ENCODE measurements at regions not wholly inside any gene's neighbourhood (a gene's known extent, or its start where the extent isn't known, plus 50 kb on each side); places are given as distances from the start of the nearest gene placed in this dataset.

- Histone ChIP-seq H3K4me2 (ENCODE audit: insufficient read depth, low read length) (no peak overlapping the region), H3K79me2 (ENCODE audit: insufficient read depth, low read length) (no peaks in the 10 kb centered on the region), H3K4me3 (ENCODE audit: low read depth in 1 of 2, low read length in 2 of 2) (no peak overlapping the region), H4K20me1 (ENCODE audit: insufficient read depth, low read length) (no peaks in the 10 kb centered on the region), H3K9ac (ENCODE audit: low read depth, low read length) (no peak overlapping the region), H3K27me3 (ENCODE audit: insufficient read depth, low read length, poor library complexity) (no peaks in the 10 kb centered on the region), H3K36me3 (ENCODE audit: insufficient read depth, low read length) (no peaks in the 10 kb centered on the region), H3K9me3 (ENCODE audit: insufficient read depth, low read length, severe bottlenecking) (no peaks in the 10 kb centered on the region), H2AFZ (ENCODE audit: low read depth, low read length) (no peak overlapping the region), H3K4me1 (ENCODE audit: insufficient read depth, low read length) (no peaks in the 10 kb centered on the region), H3K27ac (ENCODE audit: low read length) (no peak overlapping the region)
- DNase-seq (no peak), ATAC-seq (ENCODE audit: insufficient read depth, low read depth) (no peak)
- no peak for TF ChIP-seq CTCF (IDR thresholded peaks at IDR 0.05; ENCODE audit: borderline replicate concordance, extremely low read depth, low read length, poor library complexity, severe bottlenecking)
- no peak for TF ChIP-seq EZH2 (IDR thresholded peaks at IDR 0.05; ENCODE audit: borderline replicate concordance, low read depth, low read length, severe bottlenecking)
These were observed 103.9 kb upstream of the CBLN2 start for GRCh38 chr18:72648079-72648478.

- no peak overlapping the region for H3K4me2 ChIP-seq (ENCODE audit: insufficient read depth, low read length)
- no peaks in the 10 kb centered on the region for H3K27me3 ChIP-seq (ENCODE audit: insufficient read depth, low read length, poor library complexity)
- no peaks in the 10 kb centered on the region for H3K79me2 ChIP-seq (ENCODE audit: insufficient read depth, low read length)
- H3K4me1 ChIP-seq (ENCODE audit: insufficient read depth, low read length), result no peaks in the 10 kb centered on the region
- DNase-seq, result no peak
- ATAC-seq (ENCODE audit: insufficient read depth, low read depth), result no peak
- H3K4me3 ChIP-seq (ENCODE audit: low read depth in 1 of 2, low read length in 2 of 2), result no peak overlapping the region
- no peak overlapping the region for H3K9ac ChIP-seq (ENCODE audit: low read depth, low read length)
- TF ChIP-seq CTCF (IDR thresholded peaks at IDR 0.05; ENCODE audit: borderline replicate concordance, extremely low read depth, low read length, poor library complexity, severe bottlenecking) (no peak), EZH2 (IDR thresholded peaks at IDR 0.05; ENCODE audit: borderline replicate concordance, low read depth, low read length, severe bottlenecking) (no peak)
- H3K36me3 ChIP-seq (ENCODE audit: insufficient read depth, low read length), result no peaks in the 10 kb centered on the region
- H4K20me1 ChIP-seq (ENCODE audit: insufficient read depth, low read length), result no peaks in the 10 kb centered on the region
- H3K9me3 ChIP-seq (ENCODE audit: insufficient read depth, low read length, severe bottlenecking), result no peaks in the 10 kb centered on the region
- no peak overlapping the region for H2AFZ ChIP-seq (ENCODE audit: low read depth, low read length)
- no peak overlapping the region for H3K27ac ChIP-seq (ENCODE audit: low read length)
These were observed 96.4 kb upstream of the CBLN2 start for GRCh38 chr18:72640557-72640956.

GRCh38 chr18:72638376-72638775 lies 94.2 kb upstream of the CBLN2 start:
- TF ChIP-seq CTCF (IDR thresholded peaks at IDR 0.05; ENCODE audit: borderline replicate concordance, extremely low read depth, low read length, poor library complexity, severe bottlenecking), result no peak
- no peak for TF ChIP-seq EZH2 (IDR thresholded peaks at IDR 0.05; ENCODE audit: borderline replicate concordance, low read depth, low read length, severe bottlenecking)
- Histone ChIP-seq H3K4me2 (ENCODE audit: insufficient read depth, low read length) (no peak overlapping the region), H3K27ac (ENCODE audit: low read length) (no peak overlapping the region), H3K4me3 (ENCODE audit: low read depth in 1 of 2, low read length in 2 of 2) (no peak overlapping the region), H3K9ac (ENCODE audit: low read depth, low read length) (no peak overlapping the region), H3K9me3 (ENCODE audit: insufficient read depth, low read length, severe bottlenecking) (no peaks in the 10 kb centered on the region), H3K79me2 (ENCODE audit: insufficient read depth, low read length) (no peaks in the 10 kb centered on the region), H3K27me3 (ENCODE audit: insufficient read depth, low read length, poor library complexity) (no peaks in the 10 kb centered on the region), H2AFZ (ENCODE audit: low read depth, low read length) (no peak overlapping the region), H3K4me1 (ENCODE audit: insufficient read depth, low read length) (no peaks in the 10 kb centered on the region), H3K36me3 (ENCODE audit: insufficient read depth, low read length) (no peaks in the 10 kb centered on the region), H4K20me1 (ENCODE audit: insufficient read depth, low read length) (no peaks in the 10 kb centered on the region)
- DNase-seq (no peak), ATAC-seq (ENCODE audit: insufficient read depth, low read depth) (no peak)

- Histone ChIP-seq H2AFZ (ENCODE audit: low read depth, low read length) (no peak overlapping the region), H3K27me3 (ENCODE audit: insufficient read depth, low read length, poor library complexity) (no peaks in the 10 kb centered on the region), H3K9ac (ENCODE audit: low read depth, low read length) (no peak overlapping the region), H3K4me3 (ENCODE audit: low read depth in 1 of 2, low read length in 2 of 2) (no peak overlapping the region), H3K79me2 (ENCODE audit: insufficient read depth, low read length) (no peaks in the 10 kb centered on the region), H4K20me1 (ENCODE audit: insufficient read depth, low read length) (no peaks in the 10 kb centered on the region), H3K9me3 (ENCODE audit: insufficient read depth, low read length, severe bottlenecking) (no peaks in the 10 kb centered on the region), H3K27ac (ENCODE audit: low read length) (no peak overlapping the region), H3K4me2 (ENCODE audit: insufficient read depth, low read length) (no peak overlapping the region), H3K4me1 (ENCODE audit: insufficient read depth, low read length) (no peaks in the 10 kb centered on the region), H3K36me3 (ENCODE audit: insufficient read depth, low read length) (no peaks in the 10 kb centered on the region)
- DNase-seq, result no peak
- ATAC-seq (ENCODE audit: insufficient read depth, low read depth), result no peak
- no peak for TF ChIP-seq EZH2 (IDR thresholded peaks at IDR 0.05; ENCODE audit: borderline replicate concordance, low read depth, low read length, severe bottlenecking)
- no peak for TF ChIP-seq CTCF (IDR thresholded peaks at IDR 0.05; ENCODE audit: borderline replicate concordance, extremely low read depth, low read length, poor library complexity, severe bottlenecking)
These were observed 93.6 kb upstream of the CBLN2 start for GRCh38 chr18:72637721-72638120.
